HG03025 (cell line): ENCODE measurements at regions not wholly inside any gene's neighbourhood (a gene's known extent, or its start where the extent isn't known, plus 50 kb on each side); places are given as distances from the start of the nearest gene placed in this dataset.
"Not testable (repeated sequence)": the region's sequence is repeated elsewhere in the genome, so short reads cannot be mapped to it uniquely, and the experiment has no call there.

Source experiments
- ATAC-seq: cut with Tn5 transposase; IDR thresholded peaks from one replicate; pipeline ENCODE4 v1.9.1; 2021; ENCODE audit warnings: mild to moderate bottlenecking, moderate library complexity; ENCODE audit not compliant: unreplicated experiment, low FRiP score

DNA sequence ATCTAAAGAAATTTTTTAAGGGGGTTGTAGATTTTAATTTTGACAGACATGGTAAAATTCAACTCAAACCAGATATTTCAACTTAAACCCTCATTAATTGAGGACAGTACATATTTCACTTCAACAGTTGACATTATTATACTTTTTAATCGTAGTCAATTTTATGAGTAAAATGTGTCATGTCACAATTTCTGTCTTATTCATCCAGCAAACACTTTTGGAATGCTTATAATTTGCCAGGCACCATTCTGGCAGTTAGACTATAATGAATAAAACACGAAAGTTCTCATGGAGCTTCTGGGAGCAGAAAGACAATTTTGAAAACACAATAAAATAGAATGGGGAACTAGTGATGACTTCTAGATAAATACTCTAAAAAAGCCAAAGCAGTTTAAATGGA lies 1094.8 kb downstream of the SUCLG1 start:
- no peak for ATAC-seq

DNA sequence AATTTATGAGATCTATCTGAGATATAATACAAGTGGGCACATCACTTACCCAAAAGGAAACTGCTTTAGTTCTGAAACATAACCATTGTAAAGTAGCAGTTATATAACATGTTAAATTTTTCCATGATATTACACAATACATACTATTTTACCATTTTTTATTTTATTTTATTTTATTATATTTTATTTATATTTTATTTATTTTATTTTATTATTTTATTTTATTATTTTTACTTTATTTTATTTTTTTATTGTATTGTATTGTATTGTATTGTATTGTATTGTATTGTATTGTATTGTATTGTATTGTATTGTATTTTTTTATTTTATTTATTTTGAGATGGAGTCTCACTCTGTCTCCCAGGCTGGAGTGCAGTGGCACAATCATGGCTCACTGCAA lies 1095.9 kb downstream of the SUCLG1 start:
- ATAC-seq: not testable (repeated sequence)

DNA sequence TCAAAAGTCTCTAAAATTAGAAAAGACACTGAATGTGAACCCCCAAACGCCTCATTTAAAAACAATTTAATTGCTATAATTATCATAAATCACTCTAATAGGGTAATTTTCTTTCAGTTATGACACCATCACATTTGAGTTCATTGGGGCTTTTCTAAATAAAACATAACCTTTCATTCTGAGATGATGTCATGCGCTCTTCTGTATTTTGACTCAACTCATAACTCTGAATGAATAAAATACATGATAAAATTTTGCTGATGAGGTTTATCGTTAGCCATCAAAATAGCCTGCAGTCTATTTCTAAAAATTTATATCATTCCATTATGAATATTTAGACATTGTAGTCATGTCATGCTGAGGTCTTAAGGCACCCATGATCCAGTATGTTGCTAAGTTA lies 1099.7 kb downstream of the SUCLG1 start:
- ATAC-seq: no peak

DNA sequence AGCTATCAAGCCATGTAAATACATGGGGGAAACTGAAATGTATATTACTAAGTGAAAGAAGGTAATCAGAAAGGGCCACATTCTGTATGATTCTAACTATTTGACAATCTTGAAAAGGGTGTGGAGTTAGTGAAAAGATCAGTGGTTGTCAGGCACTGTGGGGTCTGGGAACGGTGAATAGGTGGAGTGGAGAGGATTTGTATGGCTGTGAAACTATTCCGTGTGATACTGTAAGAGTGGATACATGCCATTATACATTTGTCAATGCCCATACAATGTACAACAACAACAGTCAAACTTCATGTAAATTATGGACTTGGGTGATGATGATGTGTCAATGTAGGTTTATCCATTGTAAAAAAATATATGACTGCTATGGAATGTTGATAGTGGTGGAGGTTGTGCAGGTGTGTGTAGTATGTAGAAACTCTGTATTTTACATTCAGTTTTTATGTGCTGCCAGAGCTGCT lies 1116.2 kb downstream of the SUCLG1 start:
- ATAC-seq: no peak

DNA sequence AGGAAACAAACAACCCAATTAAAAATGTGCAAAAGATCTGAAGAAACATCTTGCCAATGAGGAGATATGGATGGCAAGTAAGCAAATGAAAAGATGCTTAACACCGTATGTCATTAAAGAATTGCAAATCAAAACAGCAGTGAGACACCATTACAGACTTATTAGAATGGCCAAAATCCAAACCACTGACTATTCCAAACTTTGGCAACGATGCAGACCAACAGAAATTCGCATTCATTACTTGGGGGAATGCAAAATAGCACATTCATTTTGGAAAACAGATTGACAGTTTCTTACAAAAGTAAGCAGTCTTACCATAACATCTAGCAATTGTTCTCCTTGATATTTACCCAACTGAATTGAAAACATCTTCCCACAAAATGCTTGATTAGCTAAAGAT lies 1118.7 kb downstream of the SUCLG1 start:
- no peak for ATAC-seq

DNA sequence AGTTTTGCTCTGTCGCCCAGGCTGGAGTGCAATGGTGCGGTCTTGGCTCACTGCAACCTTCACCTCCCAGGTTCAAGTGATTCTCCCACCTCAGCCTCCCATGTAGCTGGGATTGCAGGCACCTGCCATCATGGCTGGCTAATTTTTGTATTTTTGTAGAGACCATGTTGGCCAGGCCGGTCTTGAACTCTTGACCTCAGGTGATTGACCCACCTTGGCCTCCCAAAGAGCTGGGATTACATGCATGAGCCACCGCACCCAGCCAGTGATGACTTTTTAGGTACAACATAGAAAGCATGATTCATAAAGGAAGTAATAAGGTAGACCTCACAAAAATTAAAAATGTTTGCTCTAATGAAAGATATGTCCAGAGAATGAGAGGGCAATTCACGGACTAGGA lies 1119.1 kb downstream of the SUCLG1 start:
- not testable (repeated sequence) for ATAC-seq

DNA sequence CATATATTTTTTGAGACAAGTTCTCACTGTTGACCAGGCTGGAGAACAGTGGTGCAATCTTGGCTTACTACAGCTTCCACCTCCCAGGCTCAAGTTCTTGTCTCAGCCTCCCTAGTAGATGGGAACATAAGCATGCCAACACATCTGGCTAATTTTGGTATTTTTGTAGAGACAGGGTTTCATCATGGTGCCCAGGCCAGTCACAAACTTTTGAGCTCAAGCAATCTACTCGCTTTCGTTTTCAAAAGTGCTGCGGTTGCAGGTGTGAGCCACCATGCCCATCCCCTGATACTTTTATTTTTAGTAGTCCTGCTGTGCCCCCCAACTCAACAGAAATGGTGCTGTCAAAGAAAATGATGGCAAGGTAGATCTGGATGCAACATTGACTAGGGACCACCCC lies 1127.3 kb downstream of the SUCLG1 start:
- no peak for ATAC-seq

DNA sequence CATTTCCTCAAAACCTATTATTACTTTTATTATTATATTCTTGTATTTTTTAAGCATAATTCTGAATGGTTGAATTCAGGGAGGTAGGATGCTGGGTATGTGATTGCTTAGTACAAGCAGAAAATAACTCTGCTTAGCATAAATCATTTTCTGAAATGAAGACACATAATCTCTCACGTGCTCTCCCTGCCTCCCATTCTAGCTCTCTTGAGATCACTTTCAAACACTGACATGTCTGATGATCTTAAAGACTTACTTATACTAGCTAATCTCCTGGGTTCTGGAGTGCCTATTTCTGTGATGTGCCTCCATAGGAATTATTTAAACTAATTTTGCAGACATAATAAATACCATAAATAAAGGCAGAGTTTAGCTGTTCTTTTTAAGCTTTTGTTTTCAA lies 1136.0 kb downstream of the SUCLG1 start:
- ATAC-seq: no peak

DNA sequence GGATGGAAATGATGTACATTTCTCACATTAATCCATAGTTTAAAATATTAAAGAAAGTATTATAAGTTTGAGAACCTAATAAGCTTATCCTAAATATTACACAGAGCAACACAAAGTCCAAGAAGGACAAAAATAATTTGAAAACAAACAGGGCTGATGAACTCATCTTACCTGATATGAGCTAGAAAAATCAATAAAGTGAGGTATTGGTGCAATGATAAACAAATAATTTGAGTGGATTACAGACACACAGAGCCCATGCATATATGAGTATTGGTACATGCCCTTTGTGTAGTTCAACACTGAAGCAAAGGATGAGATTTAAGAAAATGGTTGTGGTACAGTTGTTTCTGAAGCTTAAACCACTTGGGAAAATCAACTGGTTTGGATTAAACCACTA lies 1139.0 kb downstream of the SUCLG1 start:
- ATAC-seq: no peak

DNA sequence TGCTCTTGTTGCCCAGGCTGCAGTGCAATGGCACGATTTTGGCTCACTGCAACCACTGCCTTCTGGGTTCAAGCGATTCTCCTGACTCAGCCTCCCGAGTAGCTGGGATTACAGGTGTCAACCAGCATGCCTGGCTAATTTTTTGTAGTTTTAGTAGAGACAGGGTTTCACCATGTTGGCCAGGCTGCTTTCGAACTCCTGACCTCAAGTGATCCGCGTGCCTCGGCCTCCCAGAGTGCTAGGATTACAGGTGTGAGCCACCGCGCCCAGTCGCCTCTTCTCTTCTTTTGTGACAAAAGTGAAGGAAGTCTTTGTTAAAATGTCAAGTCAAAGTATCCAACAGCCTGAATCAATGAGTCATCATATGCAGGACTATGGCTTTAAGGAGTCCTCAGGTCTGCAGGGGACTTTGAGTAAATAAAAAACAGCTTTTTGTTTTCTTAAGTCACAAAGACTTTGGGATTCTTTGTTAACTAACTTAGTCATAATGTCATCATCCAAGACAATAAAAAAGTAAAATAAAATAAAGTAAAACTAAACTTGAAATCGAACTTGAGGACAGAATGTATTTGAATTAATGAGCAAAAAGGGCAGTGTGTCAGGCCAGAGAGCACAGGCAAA lies 1153.2 kb downstream of the SUCLG1 start:
- ATAC-seq: no peak

DNA sequence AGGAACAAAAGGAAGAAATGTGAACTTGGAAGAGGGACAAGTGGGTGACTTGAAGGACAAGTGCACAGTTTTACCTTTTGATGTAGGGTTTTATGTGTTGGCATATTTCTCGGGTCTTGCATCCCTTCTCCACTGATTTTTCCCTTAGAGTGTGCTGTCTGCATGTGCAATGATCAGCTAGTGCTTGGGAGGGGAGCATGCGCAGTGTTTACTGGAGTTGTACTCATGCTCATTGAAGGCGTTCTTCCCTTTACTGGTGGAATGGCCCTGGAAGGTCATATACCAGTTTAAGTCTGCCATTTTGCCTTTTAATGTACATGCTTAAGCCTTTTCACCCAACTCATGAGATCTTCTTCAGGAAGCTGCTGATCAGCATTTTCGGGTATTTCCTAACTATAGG lies 1168.0 kb downstream of the SUCLG1 start:
- ATAC-seq: no peak

DNA sequence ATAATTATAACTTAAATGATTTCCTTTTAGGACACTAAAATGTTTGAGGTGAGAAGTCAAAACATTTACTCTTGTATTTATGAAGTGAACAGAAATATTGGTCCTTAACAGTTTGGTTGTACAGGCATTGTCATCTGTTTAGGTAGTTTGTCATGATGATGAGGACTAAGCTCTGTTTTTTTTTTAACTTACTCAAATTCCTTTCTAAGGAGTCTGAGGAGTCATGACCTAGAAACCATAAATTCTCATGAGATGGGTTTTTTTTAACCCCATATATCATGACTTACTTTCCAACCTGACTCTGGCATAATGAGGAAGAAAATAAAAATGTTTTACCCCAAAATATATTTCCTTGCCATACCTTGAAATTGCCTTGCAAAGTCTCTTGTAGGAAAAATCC lies 1176.2 kb downstream of the SUCLG1 start:
- ATAC-seq: no peak

DNA sequence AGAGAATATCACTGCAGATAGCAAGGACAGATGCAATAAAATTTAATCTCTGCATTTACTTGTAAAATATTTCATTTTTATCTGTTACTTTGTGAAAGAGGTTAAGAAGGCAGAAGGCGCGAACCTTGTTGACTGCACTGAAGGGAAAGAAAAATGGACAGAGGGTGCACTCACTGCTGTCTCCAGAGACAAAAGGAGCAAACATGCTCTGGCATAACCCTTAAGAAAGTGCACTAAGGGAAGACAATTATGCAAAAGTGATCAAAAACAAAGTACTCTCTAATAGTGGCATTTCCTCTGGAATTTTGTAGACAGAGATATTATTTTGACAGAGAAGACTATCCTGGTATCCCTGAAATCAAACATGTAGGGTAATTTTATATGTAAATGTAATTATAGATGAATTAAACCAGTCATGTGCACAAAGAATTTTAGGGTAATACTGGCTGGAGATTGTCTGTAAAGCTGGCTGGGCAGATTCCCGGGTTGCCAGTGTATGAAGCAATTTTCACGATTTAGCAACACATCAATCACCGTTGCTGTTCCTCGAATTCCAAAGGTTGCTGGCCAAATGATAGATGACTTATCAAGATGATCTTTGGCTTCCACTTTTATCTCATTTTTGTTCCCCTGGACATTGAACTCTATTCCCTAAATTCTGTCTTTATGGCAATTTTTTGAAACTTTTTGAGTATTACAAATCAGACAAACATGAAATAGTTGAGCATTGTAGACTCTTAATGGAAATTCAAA lies 1176.9 kb downstream of the SUCLG1 start:
- ATAC-seq: no peak

DNA sequence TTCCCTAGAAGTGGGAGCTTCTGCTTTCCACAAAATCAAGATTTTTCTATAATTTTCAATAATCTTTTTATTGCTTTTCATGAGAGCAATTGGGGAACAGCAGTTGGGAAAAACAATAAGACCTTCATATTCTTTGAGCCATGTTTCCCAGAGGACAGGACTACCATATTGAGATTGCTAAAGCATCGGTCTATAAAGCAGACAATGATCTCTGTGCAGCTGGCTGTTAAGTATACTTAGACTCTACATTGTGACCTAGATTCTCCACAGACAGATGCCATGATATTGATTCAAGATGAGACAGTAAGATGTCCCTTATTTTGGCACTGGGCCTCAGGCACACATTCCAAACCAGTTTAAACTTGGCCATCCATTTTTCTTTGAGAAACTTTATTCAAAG lies 1178.7 kb downstream of the SUCLG1 start:
- no peak for ATAC-seq

DNA sequence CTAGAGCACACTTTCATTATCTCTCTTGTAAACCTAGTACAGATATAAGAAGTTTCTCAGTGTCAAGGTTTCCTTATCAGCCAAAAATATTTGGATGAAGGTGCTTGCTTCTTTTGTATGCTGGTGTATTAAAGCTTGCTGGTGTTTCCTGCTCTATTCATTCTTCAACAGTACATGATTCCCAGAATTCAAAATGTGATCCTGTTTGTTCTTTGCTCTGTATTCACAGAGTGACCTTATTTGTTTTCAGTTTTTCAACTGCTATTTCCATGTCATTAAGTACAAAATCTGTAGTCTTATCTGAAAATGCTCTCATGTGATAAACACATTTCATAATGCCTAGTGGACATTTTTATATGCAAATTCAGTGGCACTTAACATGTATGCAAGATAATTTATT lies 1185.8 kb downstream of the SUCLG1 start:
- no peak for ATAC-seq

DNA sequence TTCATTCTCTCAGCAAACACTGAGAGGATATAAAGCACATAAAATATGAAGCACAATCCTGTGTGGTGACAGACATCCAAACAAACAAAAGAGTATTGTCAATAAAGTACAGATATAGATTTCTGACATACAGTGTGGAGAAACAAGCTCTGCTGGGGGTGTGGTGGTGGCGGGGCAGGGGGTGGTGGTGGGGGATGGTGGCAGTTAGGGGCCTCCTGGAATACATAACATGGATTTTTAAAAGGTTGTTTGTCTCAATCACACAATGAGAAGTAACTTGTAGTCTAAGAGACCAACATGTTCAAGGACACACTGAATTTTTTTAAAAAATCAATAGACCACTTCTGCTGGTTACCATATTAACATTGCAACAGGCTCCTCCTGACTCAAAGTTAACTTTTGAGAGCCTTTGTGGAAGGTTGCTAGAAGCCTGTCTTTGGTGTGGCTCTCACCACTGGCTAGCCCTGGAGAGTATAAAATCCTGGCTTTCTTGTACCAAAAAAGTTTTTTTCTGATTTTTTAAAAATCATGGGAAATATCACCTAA lies 1197.4 kb downstream of the SUCLG1 start:
- ATAC-seq: no peak

DNA sequence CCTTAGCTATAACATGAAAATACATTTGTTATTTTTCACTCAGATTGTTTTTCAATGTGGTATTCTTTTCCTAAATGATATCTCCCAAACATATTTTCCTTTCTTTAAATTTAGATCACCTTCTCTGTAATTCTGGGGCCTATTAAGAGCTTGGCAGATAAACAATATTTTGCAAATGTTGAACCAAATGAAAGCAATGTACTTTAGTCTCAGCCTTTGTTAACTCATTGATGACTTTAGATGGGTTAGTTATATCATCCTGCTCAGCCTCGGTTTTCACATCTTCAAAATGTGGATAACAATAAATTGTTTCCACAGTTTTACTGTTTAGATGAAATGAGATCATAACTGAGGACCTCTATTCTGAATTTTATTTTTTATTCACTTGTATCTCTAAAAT lies 1205.2 kb downstream of the SUCLG1 start:
- no peak for ATAC-seq

DNA sequence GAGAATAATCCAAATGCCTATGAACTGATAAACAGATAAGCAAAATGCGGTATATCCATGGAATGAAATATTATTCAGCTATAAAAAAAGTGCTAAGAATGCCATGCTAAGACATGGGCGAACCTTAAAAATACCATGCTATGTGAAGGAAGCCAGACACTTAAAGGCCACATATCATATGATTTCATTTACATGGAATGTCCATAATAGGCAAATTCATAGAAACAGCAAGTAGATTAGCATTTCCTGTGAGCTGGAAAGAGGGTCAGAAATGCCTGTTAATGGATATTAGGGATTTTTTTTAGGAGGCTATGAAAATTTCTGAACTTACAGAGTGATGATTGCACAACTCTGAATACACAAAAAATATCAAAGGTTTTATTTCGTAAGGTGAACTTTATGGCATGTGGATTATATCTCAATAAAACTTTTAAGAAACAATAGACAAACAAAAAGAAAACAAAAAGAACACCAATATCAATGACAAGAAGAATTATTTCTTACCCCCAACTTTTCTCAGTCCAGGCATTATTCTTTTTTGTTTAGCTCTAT lies 1207.7 kb downstream of the SUCLG1 start:
- no peak for ATAC-seq

DNA sequence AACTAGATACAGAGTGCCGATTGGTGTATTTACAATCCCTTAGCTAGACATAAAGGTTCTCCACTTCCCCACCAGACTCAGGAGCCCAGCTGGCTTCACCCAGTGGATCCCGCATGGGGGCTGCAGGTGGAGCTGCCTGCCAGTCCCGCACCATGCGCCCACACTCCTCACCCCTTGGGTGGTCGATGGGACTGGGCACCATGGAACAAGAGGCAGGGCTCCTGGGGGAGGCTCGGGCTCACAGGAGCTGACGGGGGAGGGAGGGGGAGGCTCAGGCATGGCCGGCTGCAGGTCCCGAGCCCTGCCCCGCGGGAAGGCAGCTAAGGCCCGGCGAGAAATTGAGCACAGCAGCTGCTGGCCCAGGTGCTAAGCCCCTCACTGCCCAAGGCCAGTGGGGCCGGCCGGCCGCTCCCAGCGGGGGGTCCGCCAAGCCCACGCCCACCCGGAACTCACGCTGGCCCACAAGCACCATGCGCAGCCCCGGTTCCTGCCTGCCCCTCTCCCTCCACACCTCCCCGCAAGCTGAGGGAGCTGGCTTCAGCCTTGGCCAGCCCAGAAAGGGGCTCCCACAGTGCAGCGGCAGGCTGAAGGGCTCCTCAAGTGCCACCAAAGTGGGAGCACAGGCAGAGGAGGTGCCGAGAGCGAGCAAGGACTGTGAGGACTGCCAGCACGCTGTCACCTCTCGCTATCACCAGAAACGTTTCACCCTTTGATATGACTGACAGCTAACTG lies 1213.1 kb downstream of the SUCLG1 start:
- ATAC-seq: not testable (repeated sequence)

DNA sequence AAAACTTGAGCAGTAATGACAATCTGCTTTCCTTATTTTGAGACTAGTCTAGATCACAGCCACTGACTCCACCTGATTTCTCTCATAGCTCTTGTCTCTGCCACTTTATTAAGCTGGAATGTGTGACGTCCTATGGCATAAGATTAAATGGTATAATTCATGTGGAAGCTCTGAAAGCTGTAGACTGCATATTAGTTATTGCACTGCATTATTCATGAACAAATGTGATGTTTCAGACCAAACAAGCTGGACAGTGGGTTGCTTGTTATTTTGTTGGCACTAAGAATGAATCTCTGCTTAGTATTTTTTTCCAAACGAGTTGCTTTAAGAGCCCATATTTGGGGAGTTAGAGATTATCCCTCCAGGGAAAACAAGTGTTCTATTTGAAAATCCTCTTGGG lies 1218.5 kb downstream of the SUCLG1 start:
- ATAC-seq: no peak

DNA sequence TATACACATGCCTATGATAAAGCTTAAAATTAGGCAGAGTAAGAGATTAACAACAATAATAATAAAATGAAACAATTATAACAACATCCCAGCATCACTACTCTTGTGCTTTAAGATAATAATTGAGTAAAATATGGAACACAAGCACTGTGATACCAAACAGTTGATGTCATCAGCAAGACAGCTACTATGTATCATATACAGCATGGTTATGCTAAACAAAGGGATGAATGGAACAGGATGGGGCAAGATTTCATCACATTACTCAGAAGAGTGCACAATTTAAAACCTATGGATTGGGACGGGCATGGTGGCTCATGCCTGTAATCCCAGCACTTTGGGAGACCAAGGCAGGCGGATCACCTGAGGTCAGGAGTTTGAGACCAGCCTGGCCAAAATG lies 1221.0 kb downstream of the SUCLG1 start:
- no peak for ATAC-seq
